ENCODE measurements at regions not wholly inside any gene's neighbourhood (a gene's known extent, or its start where the extent isn't known, plus 50 kb on each side); places are given as distances from the start of the nearest gene placed in this dataset.

- no peak overlapping the region for H3K4me3 ChIP-seq (ENCODE audit: extremely low read depth in 1 of 4, insufficient read depth in 2 of 4, low read depth in 3 of 4, low read length in 4 of 4)
- H2BK20ac ChIP-seq (ENCODE audit: low read length), result no peak overlapping the region
- H3K23me2 ChIP-seq (ENCODE audit: low read depth, low read length), result no peaks in the 10 kb centered on the region
- ChIA-PET CTCF (ENCODE audit: partially characterized antibody) (no interaction called here), POLR2A (ENCODE audit: partially characterized antibody) (no interaction called here)
- H3K27me3 ChIP-seq (replicated peaks in 1 of 4; ENCODE audit: control insufficient read depth in 3 of 4, extremely low read depth in 1 of 4, insufficient read depth in 3 of 4, low read length in 3 of 4), result no peaks in the 10 kb centered on the region
- H3K14ac ChIP-seq (ENCODE audit: insufficient read length), result no peak overlapping the region
- no peak overlapping the region for H4K91ac ChIP-seq (replicated peaks; ENCODE audit: insufficient read length, low read length)
- H2BK5ac ChIP-seq (ENCODE audit: low read depth, low read length), result no peak overlapping the region
- no peak overlapping the region for H4K5ac ChIP-seq (ENCODE audit: insufficient read length, low read depth, low read length)
- H3K9ac ChIP-seq (replicated peaks in 1 of 4; ENCODE audit: extremely low read depth in 1 of 4, low read depth in 3 of 4, low read length in 3 of 4), result no peak overlapping the region
- no peak overlapping the region for H2BK15ac ChIP-seq (ENCODE audit: low read length)
- TF ChIP-seq, protein P1, sequence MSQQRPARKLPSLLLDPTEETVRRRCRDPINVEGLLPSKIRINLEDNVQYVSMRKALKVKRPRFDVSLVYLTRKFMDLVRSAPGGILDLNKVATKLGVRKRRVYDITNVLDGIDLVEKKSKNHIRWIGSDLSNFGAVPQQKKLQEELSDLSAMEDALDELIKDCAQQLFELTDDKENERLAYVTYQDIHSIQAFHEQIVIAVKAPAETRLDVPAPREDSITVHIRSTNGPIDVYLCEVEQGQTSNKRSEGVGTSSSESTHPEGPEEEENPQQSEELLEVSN (IDR thresholded peaks at IDR 0.05), result no peak
- TF ChIP-seq HDAC6 (IDR thresholded peaks at IDR 0.05; ENCODE audit: low read depth, low read length) (no peak), CTBP2 (IDR thresholded peaks at IDR 0.05; ENCODE audit: borderline replicate concordance, insufficient read depth, insufficient read length, low read length) (no peak), RFX5 (IDR thresholded peaks at IDR 0.05; ENCODE audit: borderline replicate concordance, low read depth, low read length) (no peak), TBP (IDR thresholded peaks at IDR 0.05; ENCODE audit: low read depth, low read length) (no peak)
- DNase-seq (ENCODE audit: low read depth in 1 of 2, low spot score in 2 of 2), result no peak
- no peak overlapping the region for H3K27ac ChIP-seq (ENCODE audit: low read depth, low read length)
- H3K79me2 ChIP-seq (ENCODE audit: control insufficient read depth in 1 of 2, insufficient read depth in 2 of 2, low read length in 2 of 2), result no peaks in the 10 kb centered on the region
- H3K56ac ChIP-seq (replicated peaks; ENCODE audit: insufficient read length, low read depth, low read length), result no peak overlapping the region
- WGBS, 2 experiments (ENCODE audit: extremely low coverage in 1 of 2, insufficient coverage in 1 of 2, insufficient read length in 1 of 2, insufficient replicate concordance in 2 of 2, low coverage in 1 of 2, low lambda C conversion rate in 2 of 2, missing lambda C conversion rate in 1 of 2), result 96% methylated on average over 2 of the region's 2 CpGs; no CpG with 5 or more reads in 1 of the 2 experiments
- no peak overlapping the region for H3K4ac ChIP-seq (replicated peaks; ENCODE audit: insufficient read length, low read depth, low read length)
- no peaks in the 10 kb centered on the region for H3K79me1 ChIP-seq (ENCODE audit: low read depth, low read length)
- H3K4me2 ChIP-seq (ENCODE audit: insufficient read depth in 1 of 2, low read depth in 2 of 2, low read length in 2 of 2), result no peak overlapping the region
- no peak overlapping the region for H2BK12ac ChIP-seq (ENCODE audit: low read depth, low read length)
- H4K20me1 ChIP-seq (replicated peaks in 1 of 2; ENCODE audit: control insufficient read depth in 1 of 2, insufficient read depth in 2 of 2, low read length in 2 of 2), result no peaks in the 10 kb centered on the region
- no peak overlapping the region for H3K23ac ChIP-seq (ENCODE audit: insufficient read length)
- no peak overlapping the region for H2BK120ac ChIP-seq (replicated peaks; ENCODE audit: low read depth, low read length)
- H2AFZ ChIP-seq (ENCODE audit: low read length), result no peak overlapping the region
- H3K4me1 ChIP-seq (replicated peaks in 1 of 4; ENCODE audit: control insufficient read depth in 3 of 4, insufficient read depth in 4 of 4, low read length in 3 of 4), result no peaks in the 10 kb centered on the region
- no peak overlapping the region for H4K8ac ChIP-seq (ENCODE audit: extremely low read depth, insufficient read depth, low read length)
- no peak overlapping the region for H2AK5ac ChIP-seq (ENCODE audit: low read depth, low read length)
- no peak overlapping the region for H3K18ac ChIP-seq (ENCODE audit: extremely low read depth, low read length)
- FAIRE-seq, result no peak
- no peaks in the 10 kb centered on the region for H3K36me3 ChIP-seq (ENCODE audit: control insufficient read depth in 2 of 4, insufficient read depth in 4 of 4, low read length in 3 of 4)
- H3K9me3 ChIP-seq (ENCODE audit: insufficient read depth in 2 of 2, low read depth in 1 of 2, low read length in 1 of 2), result 0 out of 4 replicates have a peak, but pooled peaks cover 0 to 2% of the 10 kb centered on the region in 2 experiments
These were observed 958.4 kb upstream of the USP15 start for GRCh38 chr12:61301817-61302216.
